GM21737 (cell line): ENCODE measurements at regions not wholly inside any gene's neighbourhood (a gene's known extent, or its start where the extent isn't known, plus 50 kb on each side); places are given as distances from the start of the nearest gene placed in this dataset.
"Not testable (repeated sequence)": the region's sequence is repeated elsewhere in the genome, so short reads cannot be mapped to it uniquely, and the experiment has no call there.

Experiments
- ATAC-seq: cut with Tn5 transposase; IDR thresholded peaks from one replicate; pipeline ENCODE4 v1.9.1; 2021; ENCODE audit warnings: mild to moderate bottlenecking, moderate library complexity; ENCODE audit not compliant: unreplicated experiment

DNA sequence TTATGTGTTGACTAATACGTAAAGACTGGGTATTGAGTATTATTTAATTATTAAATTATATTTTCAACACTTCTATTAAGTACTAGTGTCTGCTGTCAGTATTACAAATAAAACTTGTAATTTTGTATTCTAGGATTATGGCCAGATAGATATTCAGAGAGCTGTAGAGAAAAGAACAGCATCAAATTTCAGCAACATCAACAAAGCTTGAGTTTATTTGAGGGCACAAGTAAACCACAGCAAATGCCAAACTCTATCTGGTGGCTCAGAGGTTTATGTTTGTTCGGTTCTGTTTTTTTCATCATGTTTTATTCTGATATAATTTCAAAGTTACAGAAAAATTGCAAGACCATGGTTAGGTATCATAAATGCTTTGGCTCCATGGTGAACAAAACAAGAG, 1530.5 kb downstream of the PCDH18 start:
- ATAC-seq, result no peak

DNA sequence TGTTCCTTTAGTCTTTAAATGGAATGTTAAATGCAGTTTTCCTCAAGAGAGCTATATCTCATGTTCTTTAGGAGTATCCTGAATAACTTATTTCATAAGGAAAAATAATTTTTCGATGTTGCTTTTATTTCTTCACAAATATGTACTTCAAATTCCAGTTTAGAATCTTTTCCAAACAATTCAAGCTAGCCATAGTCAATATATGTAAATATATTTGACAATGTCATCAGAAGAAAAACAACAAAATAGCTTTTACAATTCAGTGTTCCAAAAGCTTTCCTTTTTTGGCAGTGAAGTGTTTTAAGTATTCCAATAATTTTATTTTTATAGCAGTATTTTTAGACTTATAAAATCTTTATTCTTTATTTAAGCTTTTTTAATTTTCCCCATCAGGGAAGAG, 1532.0 kb downstream of the PCDH18 start:
- ATAC-seq, result no peak

DNA sequence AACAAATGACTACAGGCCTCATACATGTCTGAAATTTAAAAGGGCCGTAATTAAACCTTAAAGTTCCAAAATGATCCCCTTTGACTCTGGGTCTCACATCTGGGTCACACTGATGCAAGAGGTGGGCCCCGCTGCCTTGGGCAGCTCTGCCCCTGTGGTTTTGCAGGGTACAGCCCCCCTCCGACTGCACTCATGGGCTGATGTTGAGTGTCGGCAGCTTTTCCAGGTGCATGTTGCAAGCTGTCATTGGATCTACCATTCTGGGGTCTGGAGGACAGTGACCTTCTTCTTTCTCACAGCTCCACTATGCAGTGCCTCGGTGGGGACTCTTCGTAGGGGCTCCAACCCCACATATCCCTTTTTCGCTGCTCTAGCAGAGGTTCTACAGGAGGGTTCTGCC, 1537.9 kb downstream of the PCDH18 start:
- ATAC-seq, result no peak

DNA sequence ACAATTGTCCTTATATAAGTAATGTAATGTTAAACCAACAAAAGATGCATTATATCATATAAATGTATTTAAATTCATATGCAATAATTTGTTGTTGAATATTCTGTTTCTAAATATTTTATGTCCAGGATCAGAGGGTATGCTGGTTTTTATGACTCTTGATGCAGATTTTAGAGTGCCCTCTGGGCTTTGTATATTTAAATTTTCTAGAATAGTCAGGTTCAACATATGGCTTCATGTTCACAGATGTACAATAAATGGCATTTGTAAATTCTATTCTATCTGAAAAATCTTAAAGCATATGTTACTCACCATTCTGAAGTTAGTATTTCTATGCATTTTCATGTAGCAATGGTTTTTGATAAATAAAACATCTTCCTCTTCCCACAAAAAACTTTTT, 1555.4 kb downstream of the PCDH18 start:
- ATAC-seq, result no peak

DNA sequence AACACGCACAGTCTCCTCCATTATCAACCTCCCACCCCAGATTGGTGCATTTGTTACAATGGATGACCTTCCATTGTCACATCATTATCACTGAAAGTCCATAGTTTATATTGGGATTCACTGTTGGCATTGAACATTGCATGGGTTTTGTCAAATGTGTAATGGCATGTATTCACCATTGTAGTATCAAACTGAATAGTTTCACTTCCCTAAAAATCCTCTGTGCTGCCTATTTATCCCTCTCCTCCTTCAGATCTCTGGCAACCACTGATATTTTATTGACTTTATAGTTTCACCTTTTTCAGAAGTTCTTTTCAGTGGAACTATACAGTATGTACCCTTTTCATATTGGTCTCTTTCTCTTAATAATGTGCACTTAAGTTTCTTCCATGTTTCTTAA, 1565.4 kb downstream of the PCDH18 start:
- ATAC-seq, result no peak

DNA sequence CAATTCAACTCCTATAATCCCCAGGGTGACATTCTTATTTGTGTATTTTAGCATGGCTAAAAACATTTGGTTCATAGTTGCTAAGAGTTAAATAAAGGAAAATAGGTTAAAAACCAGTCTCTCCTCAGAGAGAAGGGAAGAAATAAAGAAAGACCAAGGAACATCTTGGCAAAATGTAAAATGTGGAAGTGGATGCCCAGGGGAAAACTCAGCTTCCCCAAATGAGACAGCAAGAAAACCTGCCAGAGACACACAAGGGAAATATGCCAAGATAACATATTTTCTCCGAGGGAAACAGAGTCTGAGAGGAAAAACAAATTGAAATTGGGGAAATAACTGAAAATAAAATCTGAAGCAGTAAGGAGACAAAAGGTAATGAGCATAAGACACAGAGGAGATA, 1569.3 kb downstream of the PCDH18 start:
- no peak for ATAC-seq

- ATAC-seq, result no peak
Measured at GRCh38 chr4:135949931-135950330, 1582.4 kb downstream of the PCDH18 start.

DNA sequence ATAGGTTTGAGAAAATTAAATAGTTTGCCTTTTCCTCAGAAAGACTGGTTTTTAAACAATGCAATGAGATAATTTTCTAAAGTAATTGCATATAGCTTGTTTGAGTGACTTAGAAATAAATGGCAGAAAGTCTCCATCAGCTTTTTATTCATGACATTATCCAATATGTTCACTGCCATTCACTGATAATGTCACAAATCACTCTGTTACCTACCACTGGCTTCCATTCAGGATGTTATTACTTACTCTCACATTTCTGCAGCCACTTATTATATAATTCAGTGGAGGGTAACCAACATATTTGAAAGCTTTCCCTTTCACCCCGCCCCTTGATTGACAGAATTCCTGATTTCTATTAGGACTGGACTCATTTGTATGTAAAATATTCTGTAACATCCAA, 1583.5 kb downstream of the PCDH18 start:
- no peak for ATAC-seq

- ATAC-seq, result no peak
Measured at GRCh38 chr4:135941671-135942070, 1590.6 kb downstream of the PCDH18 start.

GRCh38 chr4:135934026-135934425, 1598.3 kb downstream of the PCDH18 start:
- ATAC-seq, result no peak

DNA sequence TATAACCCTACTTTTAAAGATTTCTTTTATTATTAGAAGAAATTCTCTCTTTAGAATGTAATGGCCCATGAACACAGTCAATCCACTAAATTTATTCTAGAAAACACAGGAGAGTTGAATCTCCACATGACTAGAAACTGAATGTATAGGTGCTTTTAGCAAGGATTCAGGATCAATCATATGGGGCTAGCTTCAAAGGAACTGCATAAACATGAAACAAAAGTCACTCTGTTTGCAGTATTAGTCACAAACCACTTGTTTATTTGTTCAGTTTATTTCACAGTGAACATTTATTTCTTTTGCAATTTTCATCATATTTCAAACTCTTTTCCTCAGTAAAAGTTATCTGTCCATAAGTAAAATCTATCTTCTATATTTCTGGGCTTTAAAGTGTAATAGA, 1604.6 kb downstream of the PCDH18 start:
- no peak for ATAC-seq

- ATAC-seq, result no peak
Measured at GRCh38 chr4:135921081-135921480, 1611.2 kb downstream of the PCDH18 start.

DNA sequence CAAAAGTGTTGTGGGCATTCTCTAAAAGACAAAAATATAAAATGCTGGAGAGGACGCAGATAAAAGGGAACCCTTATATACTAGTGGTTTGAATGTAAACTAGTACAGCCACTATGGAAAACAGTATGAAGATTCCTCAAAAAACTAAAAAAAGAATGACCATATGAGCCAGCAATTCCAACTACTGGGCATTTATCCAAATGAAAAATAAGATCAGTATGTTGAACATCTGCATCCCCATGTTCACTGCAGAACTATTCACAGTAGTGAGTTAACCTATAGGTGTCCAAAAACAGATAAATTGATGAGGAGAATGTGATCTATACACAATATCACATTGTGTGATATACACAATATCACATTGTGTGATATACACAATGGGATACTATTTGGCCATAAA, 1615.3 kb downstream of the PCDH18 start:
- ATAC-seq, result no peak

DNA sequence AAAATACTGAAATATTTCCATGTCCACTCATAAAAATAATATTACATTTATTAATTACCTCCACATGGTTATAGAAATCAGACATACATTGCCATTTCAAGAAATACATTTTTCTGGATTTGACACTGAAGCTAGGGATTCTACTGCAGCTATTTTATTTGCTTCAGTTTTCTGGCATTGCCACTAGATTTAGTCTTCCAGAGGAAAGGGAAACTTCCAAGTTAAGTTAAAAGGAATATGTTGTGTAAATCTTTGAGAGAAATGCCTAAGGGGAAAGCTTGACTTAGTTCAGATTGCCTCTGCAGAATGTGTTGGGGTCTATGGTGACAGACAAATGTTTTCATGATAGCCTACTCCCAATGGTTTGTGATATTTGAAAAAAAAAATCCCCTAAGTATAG, 1631.3 kb downstream of the PCDH18 start:
- no peak for ATAC-seq

DNA sequence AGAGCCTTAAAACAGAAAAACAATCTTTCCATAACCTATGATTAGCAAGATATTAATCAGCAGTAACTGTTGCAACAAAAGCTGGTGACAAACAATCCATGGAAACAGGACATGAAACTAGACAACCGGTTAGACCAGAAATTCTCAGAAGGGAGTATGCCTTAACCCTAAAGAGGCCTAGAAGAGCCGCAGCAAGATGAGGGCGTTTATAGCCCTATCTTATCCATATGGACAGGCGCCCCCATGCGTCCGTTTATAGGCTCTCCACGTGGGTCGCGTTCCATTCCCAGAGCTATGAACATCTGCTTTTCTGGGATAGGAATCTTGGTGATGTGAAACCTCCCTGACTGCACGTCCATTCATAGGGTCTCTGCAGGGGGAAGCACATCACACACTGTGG, 1662.7 kb upstream of the PABPC4L start:
- not testable (repeated sequence) for ATAC-seq

- ATAC-seq, result no peak
Measured at GRCh38 chr4:135840781-135841180, 1639.2 kb upstream of the PABPC4L start.

DNA sequence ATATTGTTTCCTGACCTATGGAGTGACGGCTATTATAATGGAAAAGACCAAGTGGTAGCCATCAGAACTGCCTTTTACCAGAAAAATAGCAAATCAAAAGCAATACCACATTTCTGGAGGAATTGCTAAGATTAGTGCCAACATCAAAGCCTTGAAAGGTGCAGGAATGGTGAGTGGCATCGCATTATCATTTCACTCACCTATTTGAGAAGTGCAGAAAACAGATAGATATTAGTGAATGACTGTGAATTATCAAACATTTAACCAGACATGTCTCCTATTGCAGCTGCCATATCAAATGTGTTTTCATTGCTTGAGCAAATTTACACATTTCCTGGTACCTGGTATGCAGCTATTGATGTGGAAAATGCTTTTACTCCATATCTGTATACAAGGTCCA, 1638.1 kb upstream of the PABPC4L start:
- no peak for ATAC-seq

GRCh38 chr4:135838889-135839288, 1637.3 kb upstream of the PABPC4L start:
- no peak for ATAC-seq

DNA sequence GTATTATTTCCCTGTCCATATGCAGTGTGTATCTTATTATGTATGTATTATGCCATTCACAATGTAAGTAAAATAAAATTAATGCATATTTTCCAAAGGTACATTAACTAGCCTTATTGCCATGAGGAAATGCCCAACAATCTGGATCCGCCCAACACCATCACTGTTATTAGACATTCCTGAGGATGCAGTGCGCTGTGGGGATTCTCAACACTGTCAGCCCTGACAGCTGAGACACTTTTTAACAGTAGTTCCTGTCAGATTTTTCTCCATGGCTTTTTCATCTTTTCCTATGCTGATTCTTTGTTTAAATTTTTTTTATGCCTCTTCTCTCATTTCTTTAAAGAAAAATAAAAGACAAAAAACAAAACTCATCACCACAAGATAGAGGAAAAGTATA, 1632.9 kb upstream of the PABPC4L start:
- no peak for ATAC-seq

DNA sequence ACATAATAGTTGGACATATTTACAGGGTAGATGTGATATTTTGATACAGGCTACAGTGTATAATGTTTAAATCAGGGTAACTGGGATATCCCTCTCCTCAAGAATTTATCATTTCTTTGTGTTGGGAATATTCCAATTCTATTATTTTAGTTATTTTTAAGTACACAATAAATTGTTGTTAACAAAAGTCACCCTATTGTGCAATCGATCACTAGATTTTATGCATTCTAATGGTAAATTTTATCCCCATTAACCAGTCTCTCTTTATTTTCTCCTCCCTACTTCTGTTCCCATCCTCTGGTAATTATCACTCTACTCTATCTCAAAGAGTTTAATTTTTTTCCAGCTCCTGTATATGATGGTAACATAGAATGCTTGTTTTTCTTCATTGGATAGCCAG, 1631.9 kb upstream of the PABPC4L start:
- ATAC-seq, result no peak

DNA sequence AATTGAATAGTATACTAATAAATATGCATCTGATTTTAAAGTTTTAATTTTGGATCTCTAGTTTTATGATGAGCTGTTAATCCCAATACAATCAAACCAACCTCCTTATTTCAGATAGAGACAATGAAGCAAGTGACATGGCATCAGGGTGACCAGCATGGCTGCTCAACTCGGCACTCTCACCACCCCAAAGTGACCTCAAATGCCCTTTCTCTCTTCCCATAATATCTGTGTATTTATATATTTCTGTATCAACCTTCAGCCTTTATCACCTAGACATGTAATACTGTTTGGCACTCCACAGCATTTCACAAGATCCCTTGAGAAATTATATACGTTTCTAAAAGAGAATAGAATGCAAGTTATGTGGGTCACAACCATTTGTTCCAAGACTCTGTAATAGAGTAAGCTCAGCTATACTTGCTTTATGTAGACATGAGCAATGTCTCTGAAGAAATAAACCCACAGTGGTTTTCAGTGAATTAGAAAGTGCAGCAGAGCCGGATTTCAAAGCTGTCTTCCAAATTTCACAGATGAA, 1623.2 kb upstream of the PABPC4L start:
- no peak for ATAC-seq

GRCh38 chr4:135804785-135805184, 1603.2 kb upstream of the PABPC4L start:
- no peak for ATAC-seq

GRCh38 chr4:135777361-135777760, 1575.8 kb upstream of the PABPC4L start:
- ATAC-seq, result no peak

GRCh38 chr4:135775909-135776308, 1574.3 kb upstream of the PABPC4L start:
- ATAC-seq, result no peak
